ENCODE measurements at regions not wholly inside any gene's neighbourhood (a gene's known extent, or its start where the extent isn't known, plus 50 kb on each side); places are given as distances from the start of the nearest gene placed in this dataset.
"Not testable (repeated sequence)": the region's sequence is repeated elsewhere in the genome, so short reads cannot be mapped to it uniquely, and the experiment has no call there.

DNA sequence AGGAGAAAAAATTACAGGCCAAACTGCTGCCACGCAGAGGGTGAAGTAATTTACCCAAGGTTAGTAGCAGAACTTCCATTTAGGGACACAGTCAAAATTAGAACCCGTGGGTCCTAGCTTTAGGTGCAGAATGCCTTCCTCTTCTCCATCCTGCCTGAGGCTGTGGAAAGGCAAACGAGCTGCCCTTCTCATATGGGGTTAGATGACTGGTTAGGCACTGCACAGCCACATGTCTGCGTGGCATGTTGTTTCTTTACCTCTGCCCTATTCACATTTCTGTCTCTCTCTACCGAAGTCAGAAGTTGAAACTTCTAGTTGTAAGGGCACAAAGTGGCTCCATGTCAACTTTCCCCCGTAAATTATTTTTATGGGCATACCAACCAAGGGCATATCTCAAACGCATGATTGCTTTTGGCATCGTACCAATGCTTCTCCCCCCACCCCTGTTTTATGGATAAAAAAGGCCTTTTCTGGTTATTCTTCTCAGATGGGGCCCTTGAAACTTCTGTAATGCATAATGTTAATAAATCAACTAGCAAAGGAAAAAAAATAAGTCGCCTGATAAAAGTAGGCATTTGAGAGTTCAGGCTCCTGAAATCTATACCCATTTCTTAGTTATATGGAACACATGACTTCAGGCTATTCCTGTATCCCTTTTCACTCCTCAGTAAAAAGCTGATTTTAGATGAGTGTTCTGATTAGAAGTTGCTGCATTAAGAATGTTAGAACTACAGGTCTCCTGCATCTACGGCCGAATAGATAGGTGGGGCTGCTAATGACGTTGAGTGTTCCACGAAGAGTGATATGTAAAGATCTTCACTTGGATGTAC lies 139.6 kb upstream of the NRIP1 start:
- no peak for DNase-seq

DNA sequence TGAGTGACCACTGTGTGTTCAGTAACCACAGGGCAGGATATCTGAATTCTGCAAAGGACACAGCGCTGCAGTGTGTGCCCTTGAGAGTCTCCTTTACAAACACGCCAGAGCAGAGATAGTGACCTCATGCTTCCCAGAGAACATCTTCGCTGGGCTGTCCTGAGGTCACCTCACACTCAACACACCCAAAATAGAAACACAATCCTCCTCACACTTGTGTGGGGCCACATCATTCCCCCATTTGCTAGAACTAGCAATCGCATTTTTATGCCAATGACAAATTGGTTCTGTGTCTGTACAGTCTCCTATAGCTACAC lies 140.1 kb upstream of the NRIP1 start:
- DNase-seq = no peak

DNA sequence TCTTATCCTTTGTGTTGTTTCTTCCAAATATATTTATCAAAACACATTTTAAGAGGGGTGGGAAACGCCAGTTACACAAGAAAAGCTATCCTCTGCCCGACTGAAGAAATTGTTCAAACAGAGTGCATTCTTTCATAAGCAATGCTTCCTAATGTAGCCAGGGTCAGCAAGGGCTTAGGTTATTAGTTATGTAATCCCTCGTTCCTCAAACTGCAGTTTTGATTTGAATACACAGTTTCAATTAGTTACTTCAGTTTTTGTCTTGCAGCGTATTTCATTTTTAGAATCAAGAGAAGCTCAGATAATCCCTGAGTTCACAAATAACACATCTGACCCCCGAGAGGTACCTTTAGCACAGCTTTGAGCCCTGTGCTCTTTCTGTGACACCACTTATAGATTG lies 141.7 kb upstream of the NRIP1 start:
- no peak for DNase-seq

DNA sequence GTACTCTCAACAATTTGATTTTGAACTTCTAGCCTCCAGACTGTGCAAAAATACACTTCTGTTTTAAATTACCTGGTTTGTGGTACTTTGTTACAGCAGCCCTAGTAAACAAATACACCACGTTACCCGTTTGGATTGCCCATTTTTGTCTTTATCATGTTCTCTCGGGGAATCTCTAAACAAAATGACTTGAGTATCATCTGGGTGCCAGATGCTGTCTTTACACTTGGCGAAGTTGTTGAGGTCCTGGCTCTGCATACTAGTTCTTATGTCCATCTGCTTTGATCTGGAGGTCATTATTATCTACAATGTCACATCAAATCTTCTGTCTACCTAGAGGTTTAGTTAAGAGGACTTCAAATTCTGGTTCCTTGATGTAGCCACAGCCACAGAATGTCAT lies 142.4 kb upstream of the NRIP1 start:
- DNase-seq = no peak

DNA sequence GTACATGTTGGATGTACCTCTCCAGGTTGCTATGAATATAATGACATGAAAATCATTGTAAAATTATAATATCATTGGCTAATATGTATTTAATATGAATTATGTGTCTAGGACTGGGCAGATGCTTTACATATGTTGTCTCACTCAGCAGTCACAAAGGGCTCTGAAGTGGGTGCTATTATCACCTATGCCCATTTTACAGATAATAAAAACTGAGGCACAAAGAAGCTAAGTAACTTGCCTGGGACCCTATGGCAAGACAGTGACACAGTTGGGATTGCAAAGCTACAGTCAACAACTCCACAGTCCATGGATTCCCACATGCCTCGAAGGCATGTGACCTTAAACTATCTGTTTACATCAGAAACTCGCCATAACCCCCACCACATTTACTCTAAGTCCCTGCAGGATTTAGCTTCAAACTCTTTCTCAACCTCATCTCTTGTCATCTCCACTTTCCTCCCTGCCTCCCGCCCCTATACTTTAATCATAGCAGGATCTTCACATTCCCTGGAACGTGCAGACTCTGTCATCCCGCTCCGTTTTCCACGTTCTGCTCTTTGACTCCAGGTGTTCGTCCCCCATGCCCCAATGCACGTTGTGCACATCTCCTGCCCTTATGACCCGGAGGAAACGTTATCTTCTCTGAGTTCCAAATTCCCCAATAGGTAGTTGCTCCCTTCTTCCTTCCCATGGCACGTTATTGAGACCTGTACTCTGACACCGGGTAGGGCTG lies 143.0 kb upstream of the NRIP1 start:
- DNase-seq = no peak

DNA sequence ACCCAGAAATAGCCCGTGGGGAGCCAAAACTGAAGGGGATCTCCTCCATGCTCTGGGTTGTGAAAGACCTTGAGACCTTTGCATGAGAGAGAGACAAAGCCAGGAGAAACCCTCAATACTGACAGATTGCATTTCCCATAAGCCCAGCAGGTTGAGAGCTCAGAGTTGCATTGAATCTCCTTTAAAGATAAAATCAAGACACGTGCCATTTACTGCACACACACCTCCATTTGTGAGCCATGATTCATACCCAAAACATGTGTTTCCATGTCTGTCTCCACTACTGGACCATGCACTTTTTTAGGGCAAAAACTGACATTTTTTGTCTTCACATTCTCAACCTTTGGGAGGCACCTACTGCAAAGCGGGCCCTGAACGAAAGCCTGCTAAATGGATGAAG lies 144.0 kb upstream of the NRIP1 start:
- DNase-seq = no peak

DNA sequence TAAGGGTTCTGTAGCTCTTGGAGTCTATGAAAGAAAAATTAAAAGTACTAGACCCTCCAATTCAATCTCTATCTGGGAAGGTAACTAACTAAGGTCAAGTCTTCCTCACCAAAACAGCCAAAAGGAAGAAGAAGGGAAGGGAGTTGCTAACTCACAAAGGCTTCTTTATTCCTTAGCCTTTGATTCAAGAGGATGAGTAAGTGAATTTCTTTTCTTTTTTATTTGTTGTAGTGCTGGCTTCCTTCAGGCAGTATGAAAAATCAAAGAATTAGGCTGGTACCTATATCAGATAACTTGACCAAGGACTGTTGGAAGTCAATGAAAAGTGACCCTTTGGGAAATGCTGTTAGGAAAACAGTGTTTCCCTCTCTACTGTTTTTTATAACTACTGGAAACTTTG lies 144.4 kb upstream of the NRIP1 start:
- DNase-seq = no peak

DNA sequence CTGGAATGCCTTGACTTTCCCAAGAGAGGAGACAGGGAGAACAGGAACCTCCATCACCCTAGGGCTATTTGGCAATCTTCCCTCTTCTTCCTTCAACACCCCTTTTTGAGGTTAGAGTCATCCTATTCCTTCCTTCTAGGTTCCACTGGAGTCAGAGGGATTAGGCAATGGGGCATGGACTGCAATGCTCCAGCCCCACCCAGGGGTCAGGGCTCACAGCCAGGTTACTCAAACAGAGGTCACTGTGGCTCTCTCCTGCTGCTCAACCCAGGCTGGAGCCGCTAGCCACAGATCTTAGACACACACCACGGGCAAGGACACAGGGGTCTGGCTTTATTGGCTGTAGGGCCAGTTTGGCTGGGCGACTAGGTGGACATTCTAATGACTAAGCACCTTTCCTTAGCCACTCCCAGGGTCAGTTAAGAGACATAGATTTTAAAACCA lies 145.5 kb upstream of the NRIP1 start:
- no peak for DNase-seq

DNA sequence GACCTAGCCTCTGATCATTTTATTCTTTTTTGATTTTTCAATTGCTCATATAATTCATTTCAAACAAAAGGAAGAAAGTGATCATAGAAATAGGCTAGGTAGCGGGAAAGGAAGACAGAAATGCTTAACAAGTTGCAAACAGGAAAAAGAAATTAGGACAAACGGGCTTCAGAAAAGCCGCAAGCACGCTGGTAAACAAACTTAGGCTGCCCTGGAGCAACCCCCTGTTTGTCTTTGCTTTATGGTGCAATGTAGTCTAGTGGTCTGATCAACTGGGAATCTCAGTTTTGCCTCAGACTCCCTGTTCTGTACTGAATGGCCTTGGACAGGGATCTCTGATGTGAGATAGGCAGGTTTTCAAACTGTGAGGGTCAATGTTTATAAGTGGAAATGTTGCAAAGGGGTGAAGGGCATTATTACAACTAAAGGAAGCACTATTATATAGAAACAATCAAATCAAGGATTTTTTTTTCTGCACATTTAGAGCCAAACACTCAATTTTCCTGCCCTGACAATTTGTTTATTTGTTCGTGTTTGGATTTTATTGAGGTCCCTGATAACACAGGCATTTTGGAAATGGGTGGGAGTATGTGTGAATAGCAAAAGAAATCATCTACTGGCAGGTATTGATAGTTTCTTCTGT lies 146.8 kb upstream of the NRIP1 start:
- DNase-seq = no peak

DNA sequence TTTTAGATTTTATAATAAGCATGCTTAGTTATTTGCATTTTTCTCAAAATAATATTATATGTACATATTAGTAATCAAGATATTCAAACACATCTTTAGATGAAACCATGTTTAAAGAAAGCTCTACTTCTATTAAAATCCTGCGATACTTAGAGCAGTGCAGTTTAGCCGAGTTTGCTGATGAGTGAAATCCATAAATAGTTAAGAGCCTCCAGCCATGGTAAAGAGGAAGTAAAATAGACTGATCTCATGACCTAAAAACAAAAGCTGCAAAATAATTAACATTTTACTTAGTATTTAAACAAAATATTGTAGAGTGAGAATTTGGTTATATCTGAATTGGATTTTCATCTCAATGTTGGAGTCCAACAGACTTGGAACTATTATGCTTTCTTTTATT lies 147.4 kb upstream of the NRIP1 start:
- DNase-seq = no peak

DNA sequence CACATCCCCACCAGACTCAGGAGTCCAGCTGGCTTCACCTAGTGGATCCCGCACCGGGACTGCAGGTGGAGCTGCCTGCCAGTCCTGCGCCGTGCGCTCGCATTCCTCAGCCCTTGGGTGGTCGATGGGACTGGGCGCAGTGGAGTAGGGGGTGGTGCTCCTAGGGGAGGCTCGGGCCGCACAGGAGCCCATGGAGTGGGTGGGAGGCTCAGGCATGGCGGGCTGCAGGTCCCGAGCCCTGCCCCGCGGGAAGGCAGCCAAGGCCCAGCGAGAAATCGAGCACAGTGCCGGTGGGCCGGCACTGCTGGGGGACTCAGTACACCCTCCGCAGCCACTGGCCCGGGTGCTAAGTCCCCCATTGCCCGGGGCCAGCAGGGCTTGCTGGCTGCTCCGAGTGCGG lies 153.7 kb upstream of the NRIP1 start:
- not testable (repeated sequence) for DNase-seq

DNA sequence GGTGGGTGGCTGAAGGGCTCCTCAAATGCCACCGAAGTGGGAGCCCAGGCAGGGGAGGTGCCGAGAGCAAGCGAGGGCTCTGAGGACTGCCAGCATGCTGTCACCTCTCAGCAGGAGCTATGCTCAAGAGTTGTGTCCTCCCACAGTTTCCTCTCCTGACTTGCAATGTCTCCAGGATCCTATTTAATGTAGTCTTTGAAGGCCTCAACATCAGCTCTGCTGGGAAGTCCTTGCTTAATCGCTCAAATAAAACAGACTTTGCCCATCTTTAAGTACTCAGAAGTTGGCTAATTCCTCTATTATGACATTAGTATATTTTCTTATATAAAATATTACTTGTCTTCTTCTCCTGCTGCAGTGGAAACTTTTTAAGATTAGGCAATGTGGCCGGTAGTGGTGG lies 154.2 kb upstream of the NRIP1 start:
- no peak for DNase-seq

DNA sequence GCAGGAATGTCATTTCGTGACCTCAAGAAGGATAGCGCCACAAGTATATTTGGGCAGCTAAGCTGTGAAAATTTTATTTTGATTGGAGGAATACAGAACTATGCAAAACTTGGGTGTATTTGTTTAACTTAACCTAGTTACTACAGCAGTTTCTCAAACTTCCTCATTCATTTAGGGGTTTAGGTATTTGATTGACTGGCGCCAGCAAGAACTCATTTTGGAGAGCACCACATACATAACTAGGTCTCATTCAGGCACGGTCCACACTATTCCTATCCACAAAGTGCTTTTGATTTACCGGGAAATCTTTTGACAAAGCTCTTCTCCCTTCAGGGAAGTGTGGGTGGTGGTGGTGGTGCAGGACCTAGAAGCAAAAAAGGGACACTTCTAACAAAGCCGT lies 155.1 kb upstream of the NRIP1 start:
- no peak for DNase-seq

DNA sequence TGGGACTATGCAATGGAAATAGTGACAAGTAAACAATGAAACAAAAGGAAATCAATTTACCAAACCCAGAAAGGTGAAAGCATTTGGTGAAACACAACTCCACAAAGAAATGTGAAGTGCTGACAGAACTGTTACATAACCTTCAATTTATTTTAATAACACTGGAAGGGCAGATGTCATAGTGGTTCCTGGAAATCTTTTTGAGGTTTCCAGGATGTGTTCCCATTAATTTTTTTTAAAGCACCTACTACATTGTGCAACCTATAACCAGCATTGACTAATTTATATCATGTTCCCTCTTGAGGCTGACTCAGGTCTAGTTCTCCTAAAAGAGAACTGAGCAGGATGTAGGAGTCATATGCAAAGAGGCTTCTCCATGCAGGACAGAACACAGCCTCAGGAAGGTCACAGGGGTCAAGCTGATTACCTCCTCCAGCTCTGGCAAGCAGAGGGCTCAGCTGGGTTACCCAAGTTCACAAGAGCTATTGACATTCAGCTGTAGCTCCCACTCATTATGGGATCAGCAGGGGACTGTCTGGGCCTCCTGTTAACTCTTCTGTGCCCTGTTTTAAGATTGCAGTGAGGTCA lies 157.1 kb upstream of the NRIP1 start:
- DNase-seq = no peak

DNA sequence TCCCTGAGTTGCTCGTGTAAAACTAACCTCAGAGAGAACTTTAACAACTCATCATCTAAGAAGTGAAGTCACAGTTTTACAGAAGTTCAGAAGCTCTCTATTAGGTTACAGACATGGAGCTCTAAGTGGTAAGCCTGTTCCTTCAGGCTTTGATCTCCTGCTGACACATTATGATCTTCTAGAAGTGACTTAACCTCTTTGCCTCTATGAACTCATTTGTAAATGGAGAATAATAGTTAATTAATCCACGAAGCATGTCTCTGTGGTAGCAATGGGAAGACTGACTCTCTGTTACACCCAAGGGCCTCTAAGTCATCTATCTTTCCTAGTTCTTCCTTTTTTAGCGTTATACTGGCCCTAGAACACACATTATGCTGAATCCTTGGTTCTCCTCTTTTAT lies 157.9 kb upstream of the NRIP1 start:
- DNase-seq = no peak

DNA sequence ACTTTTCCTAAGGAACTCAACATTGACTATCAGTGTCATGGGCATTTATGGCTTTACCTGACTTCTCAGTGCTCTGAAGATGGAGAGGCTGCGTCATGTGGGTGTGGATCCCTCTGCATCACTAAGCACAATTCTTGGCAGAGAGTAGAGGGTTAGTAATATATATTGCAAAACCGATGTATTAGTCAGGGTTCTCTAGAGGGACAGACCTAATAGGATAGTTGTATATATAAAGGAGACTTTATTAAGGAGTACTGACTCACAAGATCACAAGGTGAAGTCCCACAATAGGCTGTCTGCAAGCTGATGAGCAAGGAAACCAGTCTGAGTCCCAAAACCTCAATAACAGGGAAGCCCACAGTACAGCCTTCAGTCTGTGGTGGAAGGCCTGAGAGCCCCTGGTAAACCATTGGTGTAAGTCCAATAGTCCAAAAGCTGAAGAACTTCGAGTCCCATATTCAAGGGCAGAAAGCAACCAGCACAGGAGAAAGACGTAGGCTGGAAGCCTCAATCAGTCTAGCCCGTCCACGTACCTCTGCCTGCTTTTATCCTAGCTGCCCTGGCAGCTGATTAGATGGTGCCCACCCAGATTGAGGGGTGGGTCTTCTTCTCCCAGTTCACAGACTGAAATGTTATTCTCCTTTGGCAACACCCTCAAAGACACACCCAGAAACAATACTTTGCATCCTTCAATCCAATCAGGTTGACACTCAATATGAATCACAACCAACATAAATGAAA lies 159.7 kb upstream of the NRIP1 start:
- no peak for DNase-seq

DNA sequence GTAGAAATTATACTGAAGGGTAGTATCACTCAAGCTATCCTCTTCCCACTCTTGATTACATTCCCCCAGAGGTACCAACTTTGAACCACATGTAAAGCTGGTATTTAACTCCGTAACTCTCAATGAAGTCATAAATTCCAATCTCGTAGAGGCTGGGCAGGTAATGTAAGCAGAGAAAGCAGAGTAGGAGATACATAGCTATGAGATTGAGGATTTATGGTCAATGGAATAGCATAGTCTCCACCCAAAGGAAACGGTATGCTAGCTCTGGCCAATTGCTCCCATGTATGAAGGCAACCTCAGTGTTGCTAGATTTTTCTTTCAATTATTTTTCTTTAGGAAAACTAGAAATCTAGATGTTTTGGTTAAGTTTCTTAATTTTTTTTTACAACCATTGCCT lies 163.1 kb upstream of the NRIP1 start:
- no peak for DNase-seq

DNA sequence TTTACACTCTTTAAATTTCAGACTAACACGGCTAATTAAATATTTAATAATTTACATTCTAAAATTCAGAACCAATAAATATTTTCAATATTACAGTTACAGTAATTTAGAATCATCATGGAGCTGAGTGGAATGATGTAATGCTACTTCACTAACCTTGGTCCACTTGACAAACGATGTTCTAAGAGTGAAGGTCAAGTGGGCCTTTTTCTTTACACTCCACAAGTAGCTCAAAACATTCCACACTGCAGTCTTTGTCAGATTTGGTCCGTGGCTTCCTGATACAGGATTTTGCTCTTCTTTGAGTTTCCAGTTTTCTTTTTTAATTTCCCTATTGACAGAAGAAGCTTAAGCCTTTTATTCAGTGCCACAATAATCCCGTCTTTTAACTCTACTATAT lies 164.6 kb upstream of the NRIP1 start:
- no peak for DNase-seq

DNA sequence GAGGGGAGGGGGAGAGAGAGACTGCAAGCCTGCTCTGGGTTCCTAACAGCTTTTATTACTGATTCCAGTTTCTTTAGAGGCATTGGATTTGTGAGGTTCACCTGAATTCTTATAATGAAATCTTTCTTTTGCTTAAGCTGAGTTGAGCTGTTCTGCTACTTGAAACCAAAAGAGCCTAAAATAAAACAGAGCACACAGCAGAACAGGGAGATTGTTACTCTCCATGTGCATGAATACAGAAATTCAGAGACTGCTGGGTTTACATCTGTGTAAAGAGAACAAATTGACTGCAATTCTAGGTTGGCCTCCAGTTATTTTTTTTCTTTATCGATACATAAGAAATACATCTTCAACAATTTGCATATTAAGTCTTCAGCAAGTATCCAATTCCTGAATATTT lies 168.8 kb upstream of the NRIP1 start:
- DNase-seq = no peak

DNA sequence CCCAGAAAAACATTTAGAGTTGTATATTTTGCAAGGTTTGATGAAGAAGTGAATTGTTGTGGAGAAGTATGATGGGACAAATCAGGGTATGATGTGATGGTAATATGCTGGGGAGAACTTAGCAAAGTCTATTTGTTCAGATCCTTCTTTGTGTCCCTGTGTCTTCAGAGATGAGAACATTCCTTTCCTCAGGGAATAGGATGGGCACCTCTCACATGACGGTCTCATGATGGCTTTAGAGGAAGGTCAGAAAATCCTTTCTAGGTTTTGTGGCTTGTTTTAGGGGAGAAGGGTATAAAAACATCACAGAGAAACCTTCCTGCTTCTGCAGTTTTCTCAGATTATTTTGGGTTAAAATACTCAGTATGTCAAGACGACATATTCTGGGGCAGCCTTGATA lies 171.3 kb upstream of the NRIP1 start:
- no peak for DNase-seq

DNA sequence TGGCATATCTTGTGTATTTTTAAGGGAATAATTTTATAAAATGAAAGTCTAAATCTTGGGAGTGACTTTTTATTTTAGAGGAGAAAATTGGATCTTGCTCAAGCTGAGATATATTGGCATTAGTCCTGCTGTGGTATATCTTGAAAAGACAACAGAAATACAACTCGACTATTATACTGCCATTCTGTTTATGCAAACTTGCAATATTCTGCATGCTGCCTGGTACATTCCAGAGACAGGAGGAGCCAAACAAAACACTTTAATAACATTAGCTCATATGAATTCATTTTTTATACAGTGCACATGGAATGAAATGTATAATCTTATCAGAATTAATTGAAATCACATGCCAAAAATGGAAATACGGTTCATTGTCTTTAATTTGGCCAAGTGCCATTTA lies 176.0 kb upstream of the NRIP1 start:
- DNase-seq = no peak

DNA sequence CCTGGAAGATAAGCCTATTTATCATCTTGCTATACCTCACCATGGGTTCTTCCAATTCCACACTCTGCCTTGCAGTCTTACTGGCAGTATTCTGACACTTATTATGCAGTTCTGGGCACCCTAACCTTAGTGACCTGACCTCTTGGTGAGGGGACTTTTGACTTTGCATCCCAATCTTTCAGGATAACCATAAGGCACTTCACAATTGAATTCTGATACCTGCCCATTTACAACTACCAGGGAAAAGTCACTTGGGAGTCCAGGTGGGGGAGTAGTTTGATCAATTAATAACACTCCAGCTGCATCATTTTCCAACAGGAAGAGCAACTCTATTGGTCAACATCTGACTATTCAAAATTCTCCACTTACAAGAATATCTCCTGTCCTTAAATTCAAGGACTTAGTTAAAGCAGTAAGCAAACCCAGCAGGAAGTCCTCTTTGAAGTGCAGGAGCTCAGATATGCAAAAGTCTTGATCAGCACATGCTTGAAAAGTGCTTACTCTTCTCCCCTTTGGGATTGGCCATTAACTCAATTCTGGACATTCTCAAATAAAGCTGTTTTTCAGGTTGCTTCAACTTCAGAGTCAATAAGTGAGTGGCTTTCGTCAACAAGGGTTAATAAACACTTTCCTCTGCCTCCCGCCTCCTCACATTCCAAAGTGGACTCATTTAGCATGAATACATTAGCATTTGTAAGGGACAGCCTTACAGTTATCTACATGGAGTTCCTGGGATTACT lies 177.4 kb upstream of the NRIP1 start:
- DNase-seq = no peak

Data from NCI-H1105 (cell line).